Aorta (tissue), 5 donors: ENCODE measurements at regions not wholly inside any gene's neighbourhood (a gene's known extent, or its start where the extent isn't known, plus 50 kb on each side); places are given as distances from the start of the nearest gene placed in this dataset.

ENCODE experiments used
- ATAC-seq: fragments of 200-7000 bp; cut with Tn5 transposase; one replicate; pipeline ENCODE4 v1.9.1; 2022; ENCODE audit warnings: moderate library complexity; ENCODE audit not compliant: low FRiP score
- DNase-seq, 2 donors: peaks; one replicate each; pipeline ENCODE4 v3.0.0-alpha.2; 2020
- H3K27ac ChIP-seq, 2 donors: one replicate each; pipeline ENCODE4 v1.5.1; 2013; ENCODE audit warnings: low read length in 2 of 2, mild to moderate bottlenecking in 2 of 2, moderate library complexity in 2 of 2, control low read depth in 1 of 2, inconsistent platforms in 1 of 2, low read depth in 1 of 2
- H3K27me3 ChIP-seq, 2 donors: one replicate each; pipeline ENCODE4 v1.6.1; 2013; ENCODE audit warnings: control low read depth in 1 of 2, low read length in 1 of 2, mild to moderate bottlenecking in 1 of 2, moderate library complexity in 1 of 2; ENCODE audit not compliant: insufficient read depth in 2 of 2, control insufficient read depth in 1 of 2
- H3K36me3 ChIP-seq, 2 donors: one replicate each; pipeline ENCODE4 v1.6.1; 2013; ENCODE audit warnings: control low read depth in 1 of 2, low read length in 1 of 2, mild to moderate bottlenecking in 1 of 2; ENCODE audit not compliant: insufficient read depth in 2 of 2, control insufficient read depth in 1 of 2
- H3K4me1 ChIP-seq, 2 donors: one replicate each; pipeline ENCODE4 v1.6.1; 2013; ENCODE audit warnings: low read length in 2 of 2, control low read depth in 1 of 2, mild to moderate bottlenecking in 1 of 2, moderate library complexity in 1 of 2; ENCODE audit not compliant: insufficient read depth in 2 of 2, control insufficient read depth in 1 of 2
- H3K4me3 ChIP-seq, 2 donors: one replicate each; pipeline ENCODE4 v1.5.1; 2013; ENCODE audit warnings: low read length in 2 of 2, control low read depth in 1 of 2, mild to moderate bottlenecking in 1 of 2
- H3K9me3 ChIP-seq: one replicate; pipeline ENCODE4 v1.6.1; 2013; ENCODE audit warnings: mild to moderate bottlenecking, low read length; ENCODE audit not compliant: control insufficient read depth
- WGBS, 2 donors: extraction: QIAGEN DNeasy Blood & Tissue Kit; methylation state at CpG; one replicate each; pipeline ENCODE4 v1.1.7; 2013; 5-methylcytosine and 5-hydroxymethylcytosine counted together
- intact Hi-C, 2 donors: fragments of 100-400 bp; cut with DNase I; formaldehyde crosslinking; loops; one replicate each; pipeline versions ENCODE4 v1.14.2 to v1.15.0; 2022
- donor health status: healthy with polysubstance abuse.
- donor health status: Bipolar disorder and iron deficiency.
- donor health status: DM: no; HTN: no; CAD: no.
- donor health status: DM: no; HTN: no; CAD: no.
- donor health status: DM: yes; HTN: yes; CAD: no.

- Histone ChIP-seq H3K4me1 (no peaks in the 10 kb centered on the region), H3K9me3 (no peaks in the 10 kb centered on the region), H3K27ac (no peak overlapping the region), H3K4me3 (no peak overlapping the region), H3K36me3 (no peaks in the 10 kb centered on the region), H3K27me3 (no peaks in the 10 kb centered on the region)
- DNase-seq = no peak
- ATAC-seq = no peak
- WGBS, 2 donors = 94 to 97% methylated on average over 5 of the region's 5 CpGs
- intact Hi-C loops = no loop called here
Measured at GRCh38 chr6:81636930-81637568, 115.4 kb downstream of the TENT5A start.

- H3K9me3 ChIP-seq = peaks cover 2% of the 10 kb centered on the region
- H3K4me1 ChIP-seq = no peaks in the 10 kb centered on the region
- 99% methylated on average over 3 of the region's 3 CpGs for WGBS, 2 donors
- intact Hi-C loops = no loop called here
- H3K27me3 ChIP-seq = no peaks in the 10 kb centered on the region
- H3K27ac ChIP-seq = no peak overlapping the region
- H3K36me3 ChIP-seq = no peaks in the 10 kb centered on the region
- DNase-seq (no peak), ATAC-seq (no peak)
- no peak overlapping the region for H3K4me3 ChIP-seq
Measured at GRCh38 chr6:81634155-81634880, 118.2 kb downstream of the TENT5A start.

GRCh38 chr6:81633391-81633790 is 119.1 kb downstream of the TENT5A start:
- no peaks in the 10 kb centered on the region for H3K36me3 ChIP-seq
- peaks cover 2% of the 10 kb centered on the region for H3K9me3 ChIP-seq
- no peaks in the 10 kb centered on the region for H3K27me3 ChIP-seq
- intact Hi-C loops = no loop called here
- no peak overlapping the region for H3K4me3 ChIP-seq
- no peaks in the 10 kb centered on the region for H3K4me1 ChIP-seq
- DNase-seq (no peak), ATAC-seq (no peak)
- no peak overlapping the region for H3K27ac ChIP-seq

- Histone ChIP-seq H3K27me3 (no peaks in the 10 kb centered on the region), H3K36me3 (no peaks in the 10 kb centered on the region), H3K4me1 (no peaks in the 10 kb centered on the region), H3K9me3 (peaks cover 2% of the 10 kb centered on the region), H3K27ac (no peak overlapping the region), H3K4me3 (no peak overlapping the region)
- 97 to 98% methylated on average over 1 of the region's 1 CpG for WGBS, 2 donors
- ATAC-seq = no peak
- no peak for DNase-seq
- intact Hi-C loops = no loop called here
Measured at GRCh38 chr6:81630719-81631118, 121.8 kb downstream of the TENT5A start.

DNA sequence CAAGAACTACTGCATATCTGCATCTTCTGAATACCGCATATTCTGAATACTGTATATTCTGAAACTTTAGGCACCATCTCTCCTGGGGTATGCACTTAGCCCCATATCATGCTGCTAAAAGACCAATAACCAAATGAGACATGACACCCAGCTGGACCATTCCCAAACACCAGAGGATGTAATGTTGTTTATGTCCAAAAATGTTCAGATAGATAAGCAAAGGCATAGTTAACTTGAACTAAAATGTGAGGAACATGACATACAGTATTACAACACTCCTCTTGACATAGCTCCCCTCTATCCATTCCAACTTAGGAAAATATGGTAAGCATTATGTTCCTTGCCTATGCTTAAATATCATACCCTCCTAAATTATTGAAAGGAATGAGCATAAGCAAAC is 127.3 kb downstream of the TENT5A start:
- Histone ChIP-seq H3K36me3 (no peaks in the 10 kb centered on the region), H3K4me3 (no peak overlapping the region), H3K4me1 (no peaks in the 10 kb centered on the region), H3K27me3 (no peaks in the 10 kb centered on the region), H3K27ac (no peak overlapping the region), H3K9me3 (no peaks in the 10 kb centered on the region)
- intact Hi-C loops = no loop called here
- 97 to 99% methylated on average over 1 of the region's 1 CpG for WGBS, 2 donors
- DNase-seq = no peak
- no peak for ATAC-seq

DNA sequence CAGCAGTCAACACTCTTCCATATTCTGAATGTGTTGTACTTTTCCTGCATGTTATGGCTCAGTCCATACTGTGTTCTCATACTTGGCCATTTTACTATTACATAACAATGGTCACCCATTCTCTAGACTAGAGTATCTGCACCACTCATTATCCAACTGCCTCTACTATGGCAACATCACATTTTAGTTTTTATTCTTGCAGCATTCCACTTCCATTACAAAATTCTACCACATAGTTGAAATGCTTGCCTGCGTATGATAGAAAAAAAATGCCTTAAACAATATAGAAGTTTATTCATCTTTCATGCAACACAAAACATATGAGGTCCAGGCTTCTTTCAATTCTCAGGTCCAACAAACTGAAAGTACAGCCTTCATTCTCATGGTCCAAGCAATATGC is 128.0 kb downstream of the TENT5A start:
- H3K27me3 ChIP-seq = no peaks in the 10 kb centered on the region
- H3K27ac ChIP-seq = no peak overlapping the region
- no peaks in the 10 kb centered on the region for H3K36me3 ChIP-seq
- H3K9me3 ChIP-seq = no peaks in the 10 kb centered on the region
- no peak for ATAC-seq
- intact Hi-C loops = no loop called here
- 85 to 87% methylated on average over 1 of the region's 1 CpG for WGBS, 2 donors
- no peaks in the 10 kb centered on the region for H3K4me1 ChIP-seq
- DNase-seq = no peak
- no peak overlapping the region for H3K4me3 ChIP-seq

DNA sequence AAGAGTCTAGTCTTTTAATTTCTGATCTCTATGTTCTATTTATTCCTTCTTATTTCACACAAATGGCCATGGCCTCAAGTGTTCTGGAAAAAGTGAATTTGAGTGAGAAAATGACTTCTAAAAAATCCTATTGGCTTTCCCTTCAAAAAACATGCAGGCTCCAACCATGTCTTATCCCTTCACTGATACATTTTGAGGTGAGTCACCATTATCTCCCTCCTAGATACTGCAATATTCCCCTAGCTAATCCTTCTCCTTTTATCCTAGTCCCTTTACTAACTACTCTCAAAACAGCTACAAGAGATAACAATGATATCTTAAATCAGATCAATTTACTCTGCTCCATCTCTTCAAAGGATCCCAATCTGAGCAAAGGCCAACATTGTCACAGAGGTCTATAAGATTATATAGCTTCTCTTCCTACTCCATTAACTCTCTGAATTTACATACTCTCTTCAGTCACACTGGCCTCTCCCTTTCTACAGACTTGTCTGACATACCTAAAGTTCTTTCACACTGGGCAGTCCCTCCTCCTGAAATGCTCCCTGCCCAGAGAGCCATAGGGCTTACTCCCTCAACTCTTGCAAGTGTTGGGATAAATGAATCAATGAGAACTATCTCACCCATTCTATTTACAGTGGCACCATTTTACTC is 129.2 kb downstream of the TENT5A start:
- no peak for DNase-seq
- Histone ChIP-seq H3K9me3 (no peaks in the 10 kb centered on the region), H3K27ac (no peak overlapping the region), H3K36me3 (no peaks in the 10 kb centered on the region), H3K4me1 (no peaks in the 10 kb centered on the region), H3K27me3 (no peaks in the 10 kb centered on the region), H3K4me3 (no peak overlapping the region)
- no peak for ATAC-seq
- intact Hi-C loops = no loop called here

DNA sequence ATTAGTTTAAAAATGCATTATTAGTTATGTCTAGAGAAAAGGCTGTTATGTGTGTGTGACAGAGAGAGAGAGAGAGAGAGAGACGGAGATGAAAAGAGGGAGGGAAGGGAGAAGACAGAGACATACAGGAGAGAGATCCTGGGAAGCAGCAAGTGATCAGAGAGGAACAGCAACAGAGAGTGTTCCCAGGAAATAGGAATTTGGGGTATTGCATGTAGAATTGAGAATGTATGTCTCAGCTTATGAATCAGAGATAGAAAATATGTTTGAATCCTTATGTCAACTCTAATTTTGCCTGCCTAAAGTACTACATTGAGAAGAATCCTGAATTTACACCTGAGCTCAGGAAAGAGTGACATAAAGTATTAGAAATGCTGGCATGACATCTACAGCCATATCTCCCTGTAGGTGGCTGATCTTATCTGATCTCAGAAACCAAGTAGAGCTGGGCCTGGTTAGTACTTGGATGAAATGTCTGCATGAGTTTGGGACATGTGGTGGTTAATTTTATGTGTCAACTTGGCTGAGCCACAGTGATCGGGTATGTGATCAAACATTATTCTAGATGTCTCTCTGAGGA is 130.6 kb downstream of the TENT5A start:
- no peak for ATAC-seq
- no peak for DNase-seq
- intact Hi-C loops = no loop called here
- no peaks in the 10 kb centered on the region for H3K36me3 ChIP-seq
- H3K27me3 ChIP-seq = no peaks in the 10 kb centered on the region
- H3K4me1 ChIP-seq = no peaks in the 10 kb centered on the region
- no peak overlapping the region for H3K4me3 ChIP-seq
- H3K9me3 ChIP-seq = no peaks in the 10 kb centered on the region
- WGBS, 2 donors = 94 to 95% methylated on average over 2 of the region's 2 CpGs
- no peak overlapping the region for H3K27ac ChIP-seq

DNA sequence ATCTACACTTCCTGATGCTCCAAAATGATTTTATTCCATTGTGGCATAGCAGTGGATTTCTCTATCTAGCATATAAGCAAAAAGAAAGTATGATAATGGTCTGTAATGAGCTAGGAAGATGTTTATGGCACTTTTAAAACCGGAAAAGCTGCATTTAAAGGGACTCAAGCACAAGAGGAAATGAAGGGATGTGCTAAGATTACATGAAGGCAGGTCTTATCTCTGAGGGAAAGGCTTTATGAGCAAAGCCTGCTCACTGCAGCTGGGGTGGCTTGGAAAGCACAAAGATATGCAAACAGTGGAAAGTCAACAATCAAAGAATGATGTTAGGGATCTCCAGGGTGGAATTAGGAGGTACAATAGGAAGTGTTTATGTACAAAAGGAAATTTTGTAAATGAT is 138.2 kb downstream of the TENT5A start:
- intact Hi-C loops = no loop called here
- no peaks in the 10 kb centered on the region for H3K36me3 ChIP-seq
- no peaks in the 10 kb centered on the region for H3K27me3 ChIP-seq
- no peaks in the 10 kb centered on the region for H3K4me1 ChIP-seq
- no peak overlapping the region for H3K4me3 ChIP-seq
- H3K27ac ChIP-seq = no peak overlapping the region
- ATAC-seq (no peak), DNase-seq (no peak)
- WGBS, 2 donors = 28 to 41% methylated on average over 1 of the region's 1 CpG
- no peaks in the 10 kb centered on the region for H3K9me3 ChIP-seq
